ENCODE measurements at regions not wholly inside any gene's neighbourhood (a gene's known extent, or its start where the extent isn't known, plus 50 kb on each side); places are given as distances from the start of the nearest gene placed in this dataset.

GRCh38 chr7:53690411-53690810 lies 655.0 kb downstream of the POM121L12 start:
- no TSS peak for BruUV-seq (replicated peaks)
- DNase-seq (ENCODE audit: low spot score) (no peak), FAIRE-seq (no peak), ATAC-seq (no peak)
- Histone ChIP-seq H4K20me1 (ENCODE audit: insufficient read depth, low read length) (no peaks in the 10 kb centered on the region), H3K27ac (ENCODE audit: extremely low read length, insufficient read depth, low read length) (no peak overlapping the region), H3K27me3 (ENCODE audit: control insufficient read depth in 1 of 2, insufficient read depth in 2 of 2, low read length in 2 of 2) (no peaks in the 10 kb centered on the region), H3K4me1 (ENCODE audit: insufficient read depth, low read length) (no peaks in the 10 kb centered on the region), H3K4me2 (ENCODE audit: low read depth, low read length) (no peak overlapping the region), H3K9me3 (ENCODE audit: low read length) (peaks cover 76% of the 10 kb centered on the region), H3K4me3 (replicated peaks in 1 of 3; ENCODE audit: insufficient read depth in 1 of 3, low read depth in 2 of 3, low read length in 3 of 3) (no peak overlapping the region), H3K9ac (ENCODE audit: insufficient read depth, low read depth, low read length) (no peak overlapping the region), H3K36me3 (replicated peaks in 1 of 2; ENCODE audit: control insufficient read depth in 1 of 2, insufficient read depth in 2 of 2, low read length in 2 of 2) (no peaks in the 10 kb centered on the region), H3K79me2 (ENCODE audit: insufficient read depth, low read length) (no peaks in the 10 kb centered on the region), H2AFZ (ENCODE audit: low read length) (no peak overlapping the region)
- intact Hi-C loops (cut with micrococcal nuclease; ENCODE audit: unreplicated experiment) (no loop called here), in situ Hi-C loops (cut with HindIII; ENCODE audit: extremely low pct_ligation_motif_present, low pct_unique_long_range_greater_than_20kb) (no loop called here)
- ChIA-PET POLR2A (no interaction called here), CTCF (ENCODE audit: low intra/inter-chr PET ratio, low total read pairs) (no interaction called here)
- 17% methylated on average over 2 of the region's 2 CpGs for WGBS (ENCODE audit: low lambda C conversion rate)
- no peak for TF ChIP-seq ZNF570 (CRISPR knock-in tag; IDR thresholded peaks at IDR 0.05; ENCODE audit: borderline replicate concordance)
- no peak for TF ChIP-seq U2AF1 (optimal IDR thresholded peaks at IDR 0.05; ENCODE audit: low read depth, low read length)
- no peak for TF ChIP-seq MIXL1 (CRISPR knock-in tag; IDR thresholded peaks at IDR 0.05)
- TF ChIP-seq ZNF274 (CRISPR knock-in tag; IDR thresholded peaks at IDR 0.05): no peak
- TF ChIP-seq ZNF230 (CRISPR knock-in tag; IDR thresholded peaks at IDR 0.05): no peak
- no peak for TF ChIP-seq ZBTB49 (CRISPR knock-in tag; IDR thresholded peaks at IDR 0.05; ENCODE audit: borderline replicate concordance)
- no peak for TF ChIP-seq SMC3 (IDR thresholded peaks at IDR 0.05; ENCODE audit: low read length)
- no peak for TF ChIP-seq ZKSCAN5 (CRISPR knock-in tag; IDR thresholded peaks at IDR 0.05)
- TF ChIP-seq NBN (conservative IDR thresholded peaks at IDR 0.05): no peak

GRCh38 chr7:53697913-53698312 lies 662.5 kb downstream of the POM121L12 start:
- no peak for DNase-seq (ENCODE audit: low spot score)
- H3K9me3 ChIP-seq (ENCODE audit: low read length): peaks cover 68% of the 10 kb centered on the region
- no peak overlapping the region for H3K27ac ChIP-seq (ENCODE audit: extremely low read length, insufficient read depth, low read length)
- no peak for FAIRE-seq
- ChIA-PET CTCF (ENCODE audit: low intra/inter-chr PET ratio, low total read pairs) (no interaction called here), POLR2A (no interaction called here)
- no peaks in the 10 kb centered on the region for H4K20me1 ChIP-seq (ENCODE audit: insufficient read depth, low read length)
- no peak for TF ChIP-seq ZNF501 (CRISPR knock-in tag; IDR thresholded peaks at IDR 0.05)
- H3K4me2 ChIP-seq (ENCODE audit: low read depth, low read length): no peak overlapping the region
- intact Hi-C loops (cut with micrococcal nuclease; ENCODE audit: unreplicated experiment) (no loop called here), in situ Hi-C loops (cut with HindIII; ENCODE audit: extremely low pct_ligation_motif_present, low pct_unique_long_range_greater_than_20kb) (no loop called here)
- H3K27me3 ChIP-seq (ENCODE audit: control insufficient read depth in 1 of 2, insufficient read depth in 2 of 2, low read length in 2 of 2): no peaks in the 10 kb centered on the region; a peak in 1 of 5 replicates
- BruUV-seq (replicated peaks): no TSS peak
- no peaks in the 10 kb centered on the region for H3K36me3 ChIP-seq (replicated peaks in 1 of 2; ENCODE audit: control insufficient read depth in 1 of 2, insufficient read depth in 2 of 2, low read length in 2 of 2)
- no peak overlapping the region for H2AFZ ChIP-seq (ENCODE audit: low read length)
- no peaks in the 10 kb centered on the region for H3K79me2 ChIP-seq (ENCODE audit: insufficient read depth, low read length)
- 0% methylated on average over 1 of the region's 1 CpG for WGBS (ENCODE audit: low lambda C conversion rate)
- no peak for ATAC-seq
- H3K9ac ChIP-seq (ENCODE audit: insufficient read depth, low read depth, low read length): no peak overlapping the region
- no peak overlapping the region for H3K4me3 ChIP-seq (replicated peaks in 1 of 3; ENCODE audit: insufficient read depth in 1 of 3, low read depth in 2 of 3, low read length in 3 of 3)
- H3K4me1 ChIP-seq (ENCODE audit: insufficient read depth, low read length): no peaks in the 10 kb centered on the region
